CD4-positive, alpha-beta T cell treated with Interleukin-1 beta for 1 hour (primary cell): ENCODE measurements at regions not wholly inside any gene's neighbourhood (a gene's known extent, or its start where the extent isn't known, plus 50 kb on each side); places are given as distances from the start of the nearest gene placed in this dataset.
"Not testable (repeated sequence)": the region's sequence is repeated elsewhere in the genome, so short reads cannot be mapped to it uniquely, and the experiment has no call there.

Source experiments
- DNase-seq, 2 donors: peaks; one replicate each; pipeline ENCODE4 v3.0.0-alpha.2; 2020 to 2022

- no peak for DNase-seq
Measured at GRCh38 chr5:60437308-60437707, 262.7 kb downstream of the DEPDC1B start.

- DNase-seq: no peak
Measured at GRCh38 chr5:60436518-60436917, 263.4 kb downstream of the DEPDC1B start.

- DNase-seq: no peak
Measured at GRCh38 chr5:60435808-60436207, 264.2 kb downstream of the DEPDC1B start.

GRCh38 chr5:60426189-60426588, 273.8 kb downstream of the DEPDC1B start:
- not testable (repeated sequence) for DNase-seq

- DNase-seq: not testable (repeated sequence)
Measured at GRCh38 chr5:60420773-60421172, 279.2 kb downstream of the DEPDC1B start.

GRCh38 chr5:60417500-60418181, 282.3 kb downstream of the DEPDC1B start:
- DNase-seq: no peak

GRCh38 chr5:60415443-60415842, 284.5 kb downstream of the DEPDC1B start:
- no peak for DNase-seq

GRCh38 chr5:60410427-60410826, 289.5 kb downstream of the DEPDC1B start:
- DNase-seq: no peak

- no peak for DNase-seq
Measured at GRCh38 chr5:60404171-60404570, 295.8 kb downstream of the DEPDC1B start.

- DNase-seq: no peak
Measured at GRCh38 chr5:60403343-60404006, 296.5 kb downstream of the DEPDC1B start.

GRCh38 chr5:60402161-60402785, 297.7 kb downstream of the DEPDC1B start:
- no peak for DNase-seq

- no peak for DNase-seq
Measured at GRCh38 chr5:60401526-60401925, 298.4 kb downstream of the DEPDC1B start.

GRCh38 chr5:60399507-60399906, 300.5 kb downstream of the DEPDC1B start:
- DNase-seq: no peak

- no peak for DNase-seq
Measured at GRCh38 chr5:60395712-60396329, 304.1 kb downstream of the DEPDC1B start.

GRCh38 chr5:60387051-60387440, 312.9 kb downstream of the DEPDC1B start:
- DNase-seq: no peak

GRCh38 chr5:60386436-60387050, 313.4 kb downstream of the DEPDC1B start:
- DNase-seq: no peak

GRCh38 chr5:60382716-60383115, 317.2 kb downstream of the DEPDC1B start:
- no peak for DNase-seq

GRCh38 chr5:60379907-60380306, 320.1 kb downstream of the DEPDC1B start:
- DNase-seq: no peak

- DNase-seq: no peak
Measured at GRCh38 chr5:60377826-60378225, 322.1 kb downstream of the DEPDC1B start.

GRCh38 chr5:60376860-60377259, 323.1 kb downstream of the DEPDC1B start:
- DNase-seq: no peak

GRCh38 chr5:60374409-60374808, 325.6 kb downstream of the DEPDC1B start:
- DNase-seq: no peak

- DNase-seq: no peak
Measured at GRCh38 chr5:60372786-60373185, 327.2 kb downstream of the DEPDC1B start.

GRCh38 chr5:60371065-60371464, 328.9 kb downstream of the DEPDC1B start:
- DNase-seq: no peak
